H1 (cell line): ENCODE measurements at regions not wholly inside any gene's neighbourhood (a gene's known extent, or its start where the extent isn't known, plus 50 kb on each side); places are given as distances from the start of the nearest gene placed in this dataset.

ENCODE experiments used
- ATF2 ChIP-seq: IDR thresholded peaks from 2 replicates; pipeline ENCODE4 v1.6.1; 2012; ENCODE audit warnings: low read length, inconsistent platforms
- CTCF ChIP-seq, 3 experiments: IDR thresholded peaks; 1 replicate in 2 of 3; 2 replicates in 1 of 3; pipeline versions ENCODE4 v1.5.1 to v1.6.1; 2011; ENCODE audit warnings: low read length in 3 of 3, mild to moderate bottlenecking in 3 of 3, inconsistent platforms in 2 of 3, low read depth in 1 of 3, moderate library complexity in 1 of 3; ENCODE audit not compliant: insufficient read depth in 1 of 3; ENCODE audit errors: control extremely low read depth in 1 of 3
- EZH2 ChIP-seq: fragments of 200-600 bp; sonication (generic); IDR thresholded peaks from 2 replicates; pipeline ENCODE4 v1.7.1; 2012; ENCODE audit warnings: low read depth, mild to moderate bottlenecking, moderate library complexity, low read length, inconsistent platforms; ENCODE audit not compliant: severe bottlenecking
- POLR2A ChIP-seq, 2 experiments: IDR thresholded peaks; 1 replicate in 1 of 2; 2 replicates in 1 of 2; pipeline ENCODE4 v1.6.1; 2011; ENCODE audit warnings: low read depth in 2 of 2, low read length in 2 of 2, mild to moderate bottlenecking in 2 of 2; ENCODE audit errors: control extremely low read depth in 1 of 2

GRCh38 chr2:41337956-41338355 lies 709.9 kb upstream of the PKDCC start:
- TF ChIP-seq POLR2A (IDR thresholded peaks at IDR 0.05; ENCODE audit: control extremely low read depth in 1 of 2, low read depth in 2 of 2, low read length in 2 of 2) = no peak
- TF ChIP-seq CTCF (IDR thresholded peaks at IDR 0.05; ENCODE audit: control extremely low read depth in 1 of 3, insufficient read depth in 1 of 3, low read depth in 1 of 3, low read length in 3 of 3) = no peak
- no peak for TF ChIP-seq EZH2
- no peak for TF ChIP-seq ATF2
